Activated T-cell treated with anti-CD3 and anti-CD28 coated beads for 4 hours (primary cell): ENCODE measurements at regions not wholly inside any gene's neighbourhood (a gene's known extent, or its start where the extent isn't known, plus 50 kb on each side); places are given as distances from the start of the nearest gene placed in this dataset.

Experiments used
- DNase-seq: peaks from one replicate; pipeline ENCODE4 v3.0.0-alpha.2; 2020

DNA sequence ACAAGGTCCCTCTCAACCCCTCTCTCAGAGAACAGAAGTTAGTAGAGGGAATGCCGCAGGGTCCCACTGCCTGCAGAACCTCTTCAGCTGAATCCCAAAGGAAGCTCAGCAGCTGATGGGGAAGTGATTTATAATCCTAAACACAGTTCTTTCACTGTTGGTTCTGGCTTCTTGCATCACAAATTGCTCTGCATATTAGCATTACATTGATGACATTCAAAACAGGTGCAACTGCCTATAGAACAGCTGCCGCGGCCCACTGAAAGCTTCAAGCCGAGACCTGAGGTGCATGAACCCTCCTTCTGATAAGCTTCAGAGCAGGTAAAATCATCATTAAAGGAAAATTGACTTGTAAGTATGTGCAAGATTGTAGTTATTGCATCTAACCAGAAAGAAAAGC, 75.2 kb upstream of the KIRREL3 start:
- no peak for DNase-seq

DNA sequence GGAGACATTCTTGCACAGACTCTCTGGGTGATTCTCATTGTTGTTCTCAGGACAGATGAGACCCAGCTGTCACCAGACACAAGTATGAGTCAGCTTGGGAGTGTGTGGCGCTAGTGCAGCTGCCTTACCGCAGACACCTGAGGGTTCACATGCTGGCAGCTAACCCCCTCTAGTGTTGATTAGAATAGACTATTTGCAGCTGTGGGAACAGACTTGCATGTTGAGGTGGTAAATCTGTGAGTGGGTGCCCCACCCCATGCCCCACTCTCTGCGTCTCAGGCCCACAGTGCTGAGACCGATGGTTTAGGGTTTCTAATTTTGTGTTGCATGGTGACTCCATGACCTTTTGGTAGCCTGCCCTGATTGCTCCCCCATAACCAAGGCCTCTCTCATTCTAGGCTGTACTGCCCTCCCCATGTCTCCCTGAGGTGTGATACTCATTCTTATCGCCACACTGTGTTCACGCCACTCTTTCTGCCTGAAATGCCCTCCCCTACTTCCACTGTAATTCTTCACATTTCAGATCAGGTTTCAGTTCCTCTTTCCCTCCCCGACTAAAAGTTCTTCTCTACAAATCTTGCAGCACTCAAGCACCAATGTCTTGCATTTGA, 73.7 kb upstream of the KIRREL3 start:
- no peak for DNase-seq

DNA sequence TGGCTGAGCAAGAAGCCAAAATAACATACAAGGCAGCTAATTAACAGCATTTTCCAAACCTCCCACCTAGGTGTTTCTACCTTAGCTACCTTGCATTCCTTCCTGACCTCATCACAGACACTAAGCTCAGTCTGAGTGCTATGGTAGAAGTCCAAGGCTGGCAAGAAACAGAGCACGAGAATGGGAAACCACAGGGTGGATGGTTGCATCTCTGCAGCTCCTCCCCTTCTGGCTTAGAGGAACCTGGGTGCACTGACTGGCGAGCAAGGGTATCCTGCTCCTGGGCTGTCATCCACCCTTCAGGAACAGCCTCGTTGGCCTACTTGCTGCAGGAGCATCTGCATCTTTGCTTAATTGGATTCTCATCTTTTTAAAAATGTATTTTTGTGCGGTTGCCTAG, 73.1 kb upstream of the KIRREL3 start:
- no peak for DNase-seq

DNA sequence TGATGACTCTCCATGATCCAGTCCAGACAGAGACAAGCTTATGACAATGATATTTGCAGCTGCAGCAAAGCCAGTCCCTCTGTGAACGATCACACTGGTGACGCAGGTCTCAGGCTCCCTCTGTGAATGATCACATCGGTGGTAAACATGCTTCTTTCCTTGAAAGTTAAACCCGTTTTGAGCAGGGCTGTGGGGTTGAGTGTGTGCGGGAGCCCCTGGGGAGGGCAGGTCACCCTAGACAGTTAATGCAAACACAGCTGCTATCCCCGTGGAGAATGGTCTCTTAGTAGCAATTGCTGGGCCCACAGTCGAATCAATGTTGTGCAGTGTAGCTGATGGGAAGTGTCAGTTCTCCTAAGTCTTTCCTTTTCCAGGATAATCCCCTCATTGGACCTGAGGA, 71.0 kb upstream of the KIRREL3 start:
- no peak for DNase-seq

DNA sequence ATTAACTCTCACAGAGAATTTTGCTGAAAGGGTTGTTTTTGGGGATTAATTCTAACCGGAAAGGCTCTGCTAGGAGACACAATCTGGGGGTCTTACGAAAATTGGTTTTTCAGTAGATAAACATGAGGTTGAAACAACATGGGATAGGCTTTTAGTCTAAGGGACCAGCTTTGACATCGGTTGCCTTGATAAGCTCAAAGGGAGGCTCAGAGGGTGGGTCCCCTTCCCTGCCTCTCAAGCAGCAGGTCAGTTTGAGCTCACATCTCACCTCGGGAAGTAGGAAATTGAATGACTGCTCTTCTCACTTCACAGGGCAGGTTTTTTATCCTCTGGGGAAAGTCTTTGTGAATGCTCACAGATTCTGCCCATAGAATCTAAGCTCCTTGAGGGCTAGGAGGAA, 70.2 kb upstream of the KIRREL3 start:
- DNase-seq: no peak

DNA sequence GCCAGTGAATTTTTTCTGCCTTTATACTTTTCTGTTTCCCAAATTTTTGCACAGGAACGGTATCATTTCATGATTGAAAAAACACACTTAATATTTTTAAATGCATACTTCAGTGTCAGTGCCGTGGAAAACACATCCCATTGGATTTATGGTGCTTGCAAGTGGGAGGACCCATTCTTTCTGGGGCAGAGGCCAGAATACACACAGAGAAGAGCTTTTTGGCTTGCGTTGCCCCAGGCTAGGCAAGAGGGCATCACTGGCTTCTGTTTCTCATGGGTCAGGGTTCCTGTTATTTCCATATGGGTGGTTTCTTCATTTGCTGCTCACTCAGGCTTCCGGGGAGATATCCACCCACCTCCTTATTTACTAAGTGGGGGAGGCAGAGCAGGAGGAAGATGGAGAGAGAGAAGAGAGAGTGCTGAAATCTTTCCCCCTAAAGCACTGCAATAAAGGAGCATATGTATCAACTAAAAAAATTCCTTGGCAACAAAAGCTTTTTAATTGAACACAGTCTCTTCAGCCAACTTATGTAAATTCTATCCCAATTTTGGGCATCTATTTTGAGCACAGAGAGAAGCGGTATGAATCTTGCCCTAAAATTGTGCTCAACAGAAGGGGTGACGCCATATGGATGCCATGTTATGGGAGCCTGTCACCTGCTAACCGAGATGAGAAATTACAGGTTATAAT, 66.0 kb upstream of the KIRREL3 start:
- no peak for DNase-seq

DNA sequence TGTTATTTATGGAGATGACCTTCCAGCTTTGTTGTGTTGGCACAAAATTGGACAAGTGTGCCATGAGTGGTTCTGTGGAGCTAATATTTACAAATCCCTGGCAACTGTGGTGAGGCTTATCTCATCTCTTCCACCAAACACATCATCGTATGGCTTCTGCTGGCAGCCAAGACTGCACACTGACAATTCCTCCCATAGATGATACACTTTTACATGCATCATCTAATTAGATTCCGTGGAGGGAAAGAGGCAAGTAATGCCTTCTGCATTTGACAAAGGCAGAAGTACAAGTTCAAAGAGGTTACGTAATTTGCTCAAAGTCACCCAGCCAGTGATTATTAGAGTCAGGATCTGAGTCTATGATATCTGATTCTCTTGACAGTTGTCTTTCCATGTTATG, 62.7 kb upstream of the KIRREL3 start:
- no peak for DNase-seq

DNA sequence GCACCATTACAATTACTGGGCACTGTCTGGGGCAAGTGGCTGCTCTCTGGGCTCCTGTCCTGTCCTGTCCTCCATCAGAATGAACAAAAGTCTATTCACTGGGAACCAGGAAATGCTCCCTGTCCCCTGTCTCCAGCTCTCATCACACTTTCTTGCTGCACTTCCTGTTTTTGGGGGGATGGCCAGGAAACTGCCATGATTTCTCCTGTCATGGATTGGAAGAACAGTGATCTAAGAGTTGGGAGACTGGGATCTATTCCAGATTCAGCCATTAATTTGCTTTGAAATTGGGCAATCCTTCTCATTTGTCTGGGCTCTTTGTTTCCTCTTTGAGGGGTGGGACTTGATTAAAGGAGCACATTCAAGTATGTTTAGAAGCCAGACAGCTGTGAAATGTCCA, 61.4 kb upstream of the KIRREL3 start:
- DNase-seq: no peak

DNA sequence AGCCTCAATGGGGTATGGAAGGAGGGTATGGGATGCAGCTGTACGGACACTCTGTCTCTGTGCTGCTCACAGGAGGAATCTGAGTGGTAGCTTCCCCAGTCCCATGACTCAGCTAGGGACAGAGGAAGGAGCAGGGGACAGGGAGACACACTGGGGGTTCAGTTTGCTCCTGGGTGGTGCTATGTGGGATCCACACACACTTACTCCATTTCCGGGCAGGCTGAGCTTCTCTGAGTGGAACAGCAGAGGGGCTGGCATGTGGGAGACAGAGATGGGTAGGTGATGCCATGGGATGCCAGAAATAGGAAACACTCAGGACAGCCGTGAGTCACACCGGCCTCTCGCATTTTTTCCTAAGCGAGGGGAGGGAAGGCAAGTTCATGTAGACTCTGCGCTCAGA, 59.2 kb upstream of the KIRREL3 start:
- no peak for DNase-seq

DNA sequence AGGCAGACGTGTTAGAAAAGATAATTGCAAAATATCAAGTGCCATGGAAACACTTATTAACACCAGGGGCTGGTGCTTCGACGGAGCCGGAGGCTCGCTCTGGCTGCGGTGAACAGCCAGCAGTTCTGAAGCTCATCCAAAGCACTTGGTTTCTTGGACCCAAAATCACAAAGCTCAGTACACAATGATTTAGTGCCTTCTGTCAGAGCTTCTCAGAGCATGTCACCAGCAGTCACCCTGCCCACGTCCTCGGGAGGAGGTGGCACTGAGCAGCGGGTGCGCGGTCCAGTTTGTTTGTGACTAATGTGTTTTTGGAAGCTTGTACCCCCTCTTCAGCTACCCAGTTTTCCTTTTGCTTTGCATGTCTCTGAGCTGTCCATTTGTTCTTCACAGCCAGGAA, 58.7 kb upstream of the KIRREL3 start:
- DNase-seq: no peak

DNA sequence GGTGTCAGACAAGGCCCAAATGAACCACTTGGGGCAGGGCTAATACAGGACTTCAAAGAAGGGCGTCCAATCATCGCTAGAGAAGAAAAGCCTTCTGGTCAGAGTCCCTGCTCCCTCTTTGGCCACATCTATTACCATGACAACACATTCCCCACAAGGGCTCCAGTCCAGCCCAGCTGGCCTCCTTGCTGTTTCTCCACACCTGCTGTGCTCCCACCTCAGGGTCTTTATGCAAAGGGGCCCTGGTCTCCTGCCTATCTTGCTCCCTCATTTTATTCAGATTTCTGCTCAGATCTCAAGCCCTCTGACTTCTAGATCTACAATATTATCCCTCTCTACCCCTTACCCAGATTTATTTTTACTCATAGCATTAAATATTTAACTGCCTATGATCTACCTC, 58.0 kb upstream of the KIRREL3 start:
- DNase-seq: no peak

DNA sequence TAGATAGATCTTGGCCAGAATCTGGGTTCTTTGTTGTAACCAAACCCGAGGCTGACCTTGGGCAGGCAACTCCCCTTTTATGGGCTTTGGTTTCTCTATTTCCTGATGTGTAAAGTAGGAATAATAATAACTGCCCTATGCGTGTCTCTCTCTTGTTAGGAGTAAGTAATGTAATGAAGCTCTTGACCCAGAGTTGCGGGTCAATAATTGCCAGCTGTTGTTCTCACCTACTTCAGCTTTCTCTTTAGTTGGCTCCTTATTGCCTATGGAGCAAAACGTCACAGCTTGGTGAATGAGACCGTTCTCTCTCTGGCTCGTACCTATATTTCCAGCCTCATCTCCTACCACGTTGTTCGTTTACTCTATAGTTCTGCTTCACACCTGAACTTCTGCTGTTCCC, 56.6 kb upstream of the KIRREL3 start:
- no peak for DNase-seq

DNA sequence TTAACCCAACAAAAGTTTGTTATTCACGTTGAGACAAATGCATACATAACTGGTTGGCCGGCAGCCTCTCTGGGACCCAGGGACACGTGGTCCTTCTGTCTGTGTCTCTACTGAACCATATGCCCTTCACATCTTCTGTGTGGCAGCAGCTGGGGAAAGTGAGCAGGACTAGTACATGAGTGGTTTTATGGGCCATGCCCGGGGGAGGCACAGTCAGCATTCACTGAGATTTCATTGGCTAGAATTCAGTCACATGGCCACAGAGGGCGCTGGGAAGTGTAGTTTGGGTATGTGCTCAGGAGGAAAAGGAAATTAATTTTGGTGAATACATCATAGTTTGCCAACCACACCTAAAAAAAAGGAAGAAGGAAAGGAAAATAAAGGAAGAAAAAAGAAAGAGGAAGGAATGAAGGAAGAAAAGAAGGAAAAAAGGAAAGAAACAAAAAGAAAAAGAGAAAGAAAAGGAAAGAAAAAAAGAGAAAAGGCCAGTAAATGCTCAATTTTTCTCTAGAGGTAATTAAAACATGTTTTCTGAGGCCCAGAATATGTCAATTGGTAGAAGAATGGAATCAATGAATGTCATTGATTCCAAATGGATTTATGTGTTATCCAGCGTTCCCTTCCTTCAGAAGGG, 55.9 kb upstream of the KIRREL3 start:
- DNase-seq: no peak

DNA sequence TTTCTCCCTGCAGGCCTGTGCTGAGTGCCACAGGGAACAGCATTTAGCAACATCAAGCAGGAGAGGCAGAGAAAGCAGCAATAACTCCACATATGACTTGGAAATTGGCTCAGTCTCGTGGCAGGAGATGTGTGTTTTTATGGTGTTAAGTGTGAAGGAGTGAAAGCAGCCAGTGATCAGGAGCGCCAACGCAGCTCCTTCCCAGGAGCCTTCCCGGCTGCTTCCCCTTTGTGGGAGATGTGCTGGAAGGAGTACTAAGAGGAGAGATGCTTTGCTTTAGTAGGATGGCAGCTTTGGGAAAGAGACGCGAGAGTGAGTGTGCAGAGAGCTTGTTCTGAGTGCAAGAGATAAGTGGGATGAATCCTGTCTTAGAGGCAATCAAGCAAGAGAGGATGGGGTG, 54.7 kb upstream of the KIRREL3 start:
- DNase-seq: no peak

DNA sequence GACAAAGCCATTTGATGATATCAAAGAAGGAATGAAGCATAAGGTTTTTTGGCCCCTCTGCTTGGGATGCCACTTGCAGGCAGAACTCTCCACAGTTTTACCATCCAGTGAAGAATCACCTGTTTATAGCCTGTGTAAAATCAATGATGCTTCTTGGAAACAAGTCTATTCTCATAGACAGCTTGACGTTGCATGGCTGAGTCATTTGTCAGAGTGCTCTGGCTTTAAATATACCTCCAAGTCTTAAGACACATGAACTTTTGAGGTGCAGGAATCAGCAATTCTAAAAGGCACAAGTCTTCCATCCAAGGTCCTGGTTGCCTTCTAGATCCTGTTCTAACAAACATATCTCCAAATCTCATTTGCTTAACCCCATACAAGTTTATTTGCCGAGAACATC, 53.6 kb upstream of the KIRREL3 start:
- DNase-seq: no peak

DNA sequence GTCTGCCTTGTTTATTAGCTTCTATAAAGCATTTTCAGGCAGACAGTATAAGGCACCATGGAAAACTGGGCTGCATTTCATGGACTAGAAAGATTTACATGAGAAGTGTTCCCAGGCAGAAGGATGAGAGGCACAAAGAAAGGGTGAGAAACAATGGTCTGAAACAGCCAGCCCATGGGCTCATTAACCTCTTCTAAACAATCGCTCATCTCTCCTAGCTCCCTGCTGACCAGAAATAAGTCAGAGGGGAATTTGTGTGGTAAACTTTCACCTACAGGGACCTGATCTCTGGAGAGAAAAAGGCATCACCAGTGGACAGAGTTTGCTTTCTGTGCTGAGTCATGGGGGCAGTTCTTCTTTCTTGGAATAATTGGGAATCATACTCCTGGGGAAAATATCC, 51.8 kb upstream of the KIRREL3 start:
- DNase-seq: no peak
